ENCODE measurements at regions not wholly inside any gene's neighbourhood (a gene's known extent, or its start where the extent isn't known, plus 50 kb on each side); places are given as distances from the start of the nearest gene placed in this dataset.

GRCh38 chr9:1208157-1208556, 158.0 kb downstream of the DMRT2 start:
- TF ChIP-seq CTCF (IDR thresholded peaks at IDR 0.05; ENCODE audit: control extremely low read depth, extremely low read depth, low read depth, missing control alignments), result no peak
- POLR2A ChIA-PET, result no interaction called here
- DNase-seq (ENCODE audit: extremely low spot score), result no peak
- CTCF ChIA-PET, result interaction anchor here (1.1 to 1.4 kb wide), 3 partner anchors 11 to 24 kb away, joined by 3 read pairs; no protein-coding TSS in a partner anchor

GRCh38 chr9:1210954-1211353, 160.8 kb downstream of the DMRT2 start:
- POLR2A ChIA-PET, result no interaction called here
- no peak for DNase-seq (ENCODE audit: extremely low spot score)
- CTCF ChIA-PET, result no interaction called here
- no peak for TF ChIP-seq CTCF (IDR thresholded peaks at IDR 0.05; ENCODE audit: control extremely low read depth, extremely low read depth, low read depth, missing control alignments)

- no peak for DNase-seq (ENCODE audit: extremely low spot score)
- CTCF ChIA-PET, result interaction anchor here (1.0 to 1.5 kb wide), 2 partner anchors 11 to 17 kb away, joined by 3 to 4 read pairs; no protein-coding TSS in a partner anchor
- POLR2A ChIA-PET, result no interaction called here
- TF ChIP-seq CTCF (IDR thresholded peaks at IDR 0.05; ENCODE audit: control extremely low read depth, extremely low read depth, low read depth, missing control alignments), result no peak
These were observed 166.4 kb downstream of the DMRT2 start for GRCh38 chr9:1216532-1216931.

GRCh38 chr9:1217076-1217475, 166.9 kb downstream of the DMRT2 start:
- CTCF ChIA-PET, result interaction anchor here (1.1 kb wide), 1 partner anchor 15 kb away, joined by 3 read pairs; no protein-coding TSS in a partner anchor
- DNase-seq (ENCODE audit: extremely low spot score), result no peak
- POLR2A ChIA-PET, result no interaction called here
- no peak for TF ChIP-seq CTCF (IDR thresholded peaks at IDR 0.05; ENCODE audit: control extremely low read depth, extremely low read depth, low read depth, missing control alignments)

- ChIA-PET CTCF (interaction anchor here (1.4 kb wide), 1 partner anchor 10 kb away, joined by 3 read pairs; no protein-coding TSS in a partner anchor), POLR2A (no interaction called here)
- no peak for TF ChIP-seq CTCF (IDR thresholded peaks at IDR 0.05; ENCODE audit: control extremely low read depth, extremely low read depth, low read depth, missing control alignments)
- no peak for DNase-seq (ENCODE audit: extremely low spot score)
These were observed 169.1 kb downstream of the DMRT2 start for GRCh38 chr9:1219284-1219683.

GRCh38 chr9:1221298-1221697, 171.1 kb downstream of the DMRT2 start:
- POLR2A ChIA-PET, result no interaction called here
- CTCF ChIA-PET, result no interaction called here
- no peak for DNase-seq (ENCODE audit: extremely low spot score)
- no peak for TF ChIP-seq CTCF (IDR thresholded peaks at IDR 0.05; ENCODE audit: control extremely low read depth, extremely low read depth, low read depth, missing control alignments)

- no peak for DNase-seq (ENCODE audit: extremely low spot score)
- TF ChIP-seq CTCF (IDR thresholded peaks at IDR 0.05; ENCODE audit: control extremely low read depth, extremely low read depth, low read depth, missing control alignments), result no peak
- ChIA-PET CTCF (no interaction called here), POLR2A (no interaction called here)
These were observed 172.4 kb downstream of the DMRT2 start for GRCh38 chr9:1222511-1222910.

Data from GM10248 (cell line).